NK-92 treated with Interleukin-12 subunit alpha and Interleukin-12 subunit beta, amount 100 ng/mL, for 24 hours (cell line): ENCODE measurements at regions not wholly inside any gene's neighbourhood (a gene's known extent, or its start where the extent isn't known, plus 50 kb on each side); places are given as distances from the start of the nearest gene placed in this dataset.
"Not testable (repeated sequence)": the region's sequence is repeated elsewhere in the genome, so short reads cannot be mapped to it uniquely, and the experiment has no call there.

ENCODE experiments used
- DNase-seq: peaks from one replicate; lab custom pipeline; 2025; lab: John Stamatoyannopoulos, UW

- no peak for DNase-seq
Measured at GRCh38 chr2:7599462-7600258, 682.4 kb downstream of the RNF144A start.

GRCh38 chr2:7601990-7602389 is 684.8 kb downstream of the RNF144A start:
- DNase-seq = no peak

GRCh38 chr2:7604456-7604855 is 687.2 kb downstream of the RNF144A start:
- no peak for DNase-seq

- DNase-seq = no peak
Measured at GRCh38 chr2:7607441-7608173, 690.4 kb downstream of the RNF144A start.

- DNase-seq = no peak
Measured at GRCh38 chr2:7609556-7609955, 692.3 kb downstream of the RNF144A start.

GRCh38 chr2:7609974-7610373 is 692.8 kb downstream of the RNF144A start:
- no peak for DNase-seq

GRCh38 chr2:7611750-7612149 is 694.5 kb downstream of the RNF144A start:
- DNase-seq = no peak

GRCh38 chr2:7612969-7613368 is 695.8 kb downstream of the RNF144A start:
- no peak for DNase-seq

GRCh38 chr2:7613831-7614230 is 696.6 kb downstream of the RNF144A start:
- DNase-seq = no peak

- no peak for DNase-seq
Measured at GRCh38 chr2:7618031-7618430, 700.8 kb downstream of the RNF144A start.

GRCh38 chr2:7619203-7619970 is 702.2 kb downstream of the RNF144A start:
- no peak for DNase-seq

GRCh38 chr2:7620255-7620654 is 703.0 kb downstream of the RNF144A start:
- DNase-seq = no peak

GRCh38 chr2:7621018-7621814 is 704.0 kb downstream of the RNF144A start:
- no peak for DNase-seq

- DNase-seq = no peak
Measured at GRCh38 chr2:7625392-7626138, 708.4 kb downstream of the RNF144A start.

GRCh38 chr2:7626139-7626537 is 708.9 kb downstream of the RNF144A start:
- no peak for DNase-seq

GRCh38 chr2:7627583-7627982 is 710.4 kb downstream of the RNF144A start:
- no peak for DNase-seq

GRCh38 chr2:7632420-7632819 is 715.2 kb downstream of the RNF144A start:
- no peak for DNase-seq

GRCh38 chr2:7633566-7634153 is 716.4 kb downstream of the RNF144A start:
- DNase-seq = no peak

GRCh38 chr2:7634409-7634808 is 717.2 kb downstream of the RNF144A start:
- DNase-seq = no peak

GRCh38 chr2:7639476-7639875 is 722.3 kb downstream of the RNF144A start:
- DNase-seq = no peak

- DNase-seq = not testable (repeated sequence)
Measured at GRCh38 chr2:7641272-7641671, 724.1 kb downstream of the RNF144A start.
